ENCODE measurements at regions not wholly inside any gene's neighbourhood (a gene's known extent, or its start where the extent isn't known, plus 50 kb on each side); places are given as distances from the start of the nearest gene placed in this dataset.

GRCh38 chr5:66516550-66516949, 79.6 kb upstream of the MAST4 start:
- TF ChIP-seq CTCF (conservative IDR thresholded peaks at IDR 0.05 in 1 of 2, IDR thresholded peaks at IDR 0.05 in 1 of 2; ENCODE audit: extremely low read depth in 1 of 2, insufficient read depth in 1 of 2, low read depth in 1 of 2, low read length in 2 of 2) = no peak
- TF ChIP-seq EZH2 (IDR thresholded peaks at IDR 0.05; ENCODE audit: borderline replicate concordance, low read length) = no peak
